ENCODE measurements at regions not wholly inside any gene's neighbourhood (a gene's known extent, or its start where the extent isn't known, plus 50 kb on each side); places are given as distances from the start of the nearest gene placed in this dataset.

DNA sequence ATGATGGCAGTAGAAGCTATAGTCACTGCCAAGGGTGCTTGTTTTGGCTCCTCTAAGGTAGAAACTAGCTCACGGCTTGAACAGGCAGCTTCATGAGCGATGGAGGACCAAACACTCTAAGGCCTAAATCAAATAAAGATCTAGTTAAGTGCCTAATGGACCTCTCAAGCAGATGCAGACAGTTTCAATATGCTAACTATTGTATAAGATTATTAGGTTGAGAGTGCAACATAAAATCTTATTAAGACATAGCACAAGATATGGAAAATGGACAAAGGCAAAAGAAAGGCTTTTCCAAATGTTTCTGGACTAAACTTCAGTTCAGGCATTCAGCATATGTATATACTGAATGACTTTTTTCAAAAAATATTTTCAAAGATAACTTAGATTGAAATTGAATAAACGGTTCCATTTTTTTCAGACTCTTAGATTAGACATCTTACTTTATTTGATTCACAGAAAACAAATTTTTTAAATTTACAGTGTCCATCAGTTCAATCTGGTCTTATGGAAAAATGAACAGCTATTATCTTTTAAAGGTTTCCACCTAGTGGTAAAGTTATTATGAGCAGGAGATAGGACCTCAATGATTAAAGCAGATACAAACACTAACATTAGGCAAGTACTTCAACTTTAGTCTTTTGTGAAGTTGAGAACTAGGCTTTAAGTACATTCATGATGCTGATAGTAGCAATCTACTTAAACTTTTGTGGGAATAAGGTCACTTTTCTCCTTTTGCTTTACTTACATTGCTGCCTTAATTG is 1167.7 kb downstream of the MAT2B start:
- H3F3A ChIP-seq (ENCODE audit: insufficient read depth, low read length, poor library complexity, severe bottlenecking) = no peaks in the 10 kb centered on the region
- H3K27ac ChIP-seq (ENCODE audit: low read length) = no peak overlapping the region
- no peaks in the 10 kb centered on the region for H4K20me1 ChIP-seq (ENCODE audit: insufficient read depth)
- H3K27me3 ChIP-seq (ENCODE audit: insufficient read depth, low read depth, low read length) = no peaks in the 10 kb centered on the region
- H3K4me2 ChIP-seq (ENCODE audit: low read length) = no peak overlapping the region
- H3K79me2 ChIP-seq (replicated peaks; ENCODE audit: insufficient read depth, low read length) = no peaks in the 10 kb centered on the region
- TF ChIP-seq EP300 (conservative IDR thresholded peaks at IDR 0.05; ENCODE audit: poor library complexity, severe bottlenecking) = no peak
- no peak for TF ChIP-seq SMC3 (conservative IDR thresholded peaks at IDR 0.05; ENCODE audit: poor library complexity)
- no peak for TF ChIP-seq TAF1 (IDR thresholded peaks at IDR 0.05; ENCODE audit: low read depth)
- no peak for TF ChIP-seq POLR2AphosphoS5 (IDR thresholded peaks at IDR 0.05)
- TF ChIP-seq EZH2 (IDR thresholded peaks at IDR 0.05; ENCODE audit: borderline replicate concordance, insufficient read depth, low read length, poor library complexity, severe bottlenecking) = no peak
- no peak for TF ChIP-seq MXI1 (conservative IDR thresholded peaks at IDR 0.05; ENCODE audit: poor library complexity, severe bottlenecking)
- TF ChIP-seq, protein P1, sequence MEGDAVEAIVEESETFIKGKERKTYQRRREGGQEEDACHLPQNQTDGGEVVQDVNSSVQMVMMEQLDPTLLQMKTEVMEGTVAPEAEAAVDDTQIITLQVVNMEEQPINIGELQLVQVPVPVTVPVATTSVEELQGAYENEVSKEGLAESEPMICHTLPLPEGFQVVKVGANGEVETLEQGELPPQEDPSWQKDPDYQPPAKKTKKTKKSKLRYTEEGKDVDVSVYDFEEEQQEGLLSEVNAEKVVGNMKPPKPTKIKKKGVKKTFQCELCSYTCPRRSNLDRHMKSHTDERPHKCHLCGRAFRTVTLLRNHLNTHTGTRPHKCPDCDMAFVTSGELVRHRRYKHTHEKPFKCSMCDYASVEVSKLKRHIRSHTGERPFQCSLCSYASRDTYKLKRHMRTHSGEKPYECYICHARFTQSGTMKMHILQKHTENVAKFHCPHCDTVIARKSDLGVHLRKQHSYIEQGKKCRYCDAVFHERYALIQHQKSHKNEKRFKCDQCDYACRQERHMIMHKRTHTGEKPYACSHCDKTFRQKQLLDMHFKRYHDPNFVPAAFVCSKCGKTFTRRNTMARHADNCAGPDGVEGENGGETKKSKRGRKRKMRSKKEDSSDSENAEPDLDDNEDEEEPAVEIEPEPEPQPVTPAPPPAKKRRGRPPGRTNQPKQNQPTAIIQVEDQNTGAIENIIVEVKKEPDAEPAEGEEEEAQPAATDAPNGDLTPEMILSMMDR (IDR thresholded peaks at IDR 0.05; ENCODE audit: poor library complexity, severe bottlenecking) = no peak
- TF ChIP-seq RAD21 (conservative IDR thresholded peaks at IDR 0.05) = no peak
- TF ChIP-seq, protein P2, sequence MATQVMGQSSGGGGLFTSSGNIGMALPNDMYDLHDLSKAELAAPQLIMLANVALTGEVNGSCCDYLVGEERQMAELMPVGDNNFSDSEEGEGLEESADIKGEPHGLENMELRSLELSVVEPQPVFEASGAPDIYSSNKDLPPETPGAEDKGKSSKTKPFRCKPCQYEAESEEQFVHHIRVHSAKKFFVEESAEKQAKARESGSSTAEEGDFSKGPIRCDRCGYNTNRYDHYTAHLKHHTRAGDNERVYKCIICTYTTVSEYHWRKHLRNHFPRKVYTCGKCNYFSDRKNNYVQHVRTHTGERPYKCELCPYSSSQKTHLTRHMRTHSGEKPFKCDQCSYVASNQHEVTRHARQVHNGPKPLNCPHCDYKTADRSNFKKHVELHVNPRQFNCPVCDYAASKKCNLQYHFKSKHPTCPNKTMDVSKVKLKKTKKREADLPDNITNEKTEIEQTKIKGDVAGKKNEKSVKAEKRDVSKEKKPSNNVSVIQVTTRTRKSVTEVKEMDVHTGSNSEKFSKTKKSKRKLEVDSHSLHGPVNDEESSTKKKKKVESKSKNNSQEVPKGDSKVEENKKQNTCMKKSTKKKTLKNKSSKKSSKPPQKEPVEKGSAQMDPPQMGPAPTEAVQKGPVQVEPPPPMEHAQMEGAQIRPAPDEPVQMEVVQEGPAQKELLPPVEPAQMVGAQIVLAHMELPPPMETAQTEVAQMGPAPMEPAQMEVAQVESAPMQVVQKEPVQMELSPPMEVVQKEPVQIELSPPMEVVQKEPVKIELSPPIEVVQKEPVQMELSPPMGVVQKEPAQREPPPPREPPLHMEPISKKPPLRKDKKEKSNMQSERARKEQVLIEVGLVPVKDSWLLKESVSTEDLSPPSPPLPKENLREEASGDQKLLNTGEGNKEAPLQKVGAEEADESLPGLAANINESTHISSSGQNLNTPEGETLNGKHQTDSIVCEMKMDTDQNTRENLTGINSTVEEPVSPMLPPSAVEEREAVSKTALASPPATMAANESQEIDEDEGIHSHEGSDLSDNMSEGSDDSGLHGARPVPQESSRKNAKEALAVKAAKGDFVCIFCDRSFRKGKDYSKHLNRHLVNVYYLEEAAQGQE (IDR thresholded peaks at IDR 0.05; ENCODE audit: borderline replicate concordance) = no peak
- H3K9ac ChIP-seq (ENCODE audit: low read length) = no peak overlapping the region
- no peaks in the 10 kb centered on the region for H3K9me3 ChIP-seq (ENCODE audit: low read length)
- H3K9me2 ChIP-seq (ENCODE audit: insufficient read depth, low read length) = no peaks in the 10 kb centered on the region
- H2AFZ ChIP-seq (ENCODE audit: low read depth, low read length) = no peak overlapping the region
- no peak overlapping the region for H3K4me3 ChIP-seq (ENCODE audit: low read length)
- H3K36me3 ChIP-seq (ENCODE audit: insufficient read depth, low read length) = no peaks in the 10 kb centered on the region

DNA sequence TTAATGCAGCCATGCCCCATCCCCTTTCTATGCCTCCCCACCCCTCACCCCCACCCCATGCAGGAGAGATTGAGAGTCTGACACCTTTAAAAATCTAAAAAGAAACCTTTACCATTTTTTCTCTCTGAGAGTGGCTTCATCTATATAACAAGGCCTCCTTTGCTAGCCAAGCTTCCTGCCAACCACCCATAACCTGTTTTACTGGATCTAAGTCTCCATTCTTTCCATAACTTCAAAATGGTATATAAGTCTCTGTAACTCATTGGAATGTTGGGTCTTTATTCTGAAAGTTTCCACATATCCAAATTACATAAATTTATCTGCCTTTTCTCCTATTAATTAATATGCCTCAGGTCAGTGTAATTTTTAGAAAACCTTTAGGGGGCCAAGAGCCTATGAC is 1174.0 kb downstream of the MAT2B start:
- H3K36me3 ChIP-seq (ENCODE audit: insufficient read depth, low read length) = no peaks in the 10 kb centered on the region
- no peak overlapping the region for H3K9ac ChIP-seq (ENCODE audit: low read length)
- no peaks in the 10 kb centered on the region for H3K9me3 ChIP-seq (ENCODE audit: low read length)
- no peak overlapping the region for H2AFZ ChIP-seq (ENCODE audit: low read depth, low read length)
- H3K27ac ChIP-seq (ENCODE audit: low read length) = no peak overlapping the region
- H3K9me2 ChIP-seq (ENCODE audit: insufficient read depth, low read length) = no peaks in the 10 kb centered on the region
- no peak overlapping the region for H3K4me3 ChIP-seq (ENCODE audit: low read length)
- no peak overlapping the region for H3K4me2 ChIP-seq (ENCODE audit: low read length)
- TF ChIP-seq POLR2AphosphoS5 (IDR thresholded peaks at IDR 0.05) (no peak), SMC3 (conservative IDR thresholded peaks at IDR 0.05; ENCODE audit: poor library complexity) (no peak), TAF1 (IDR thresholded peaks at IDR 0.05; ENCODE audit: low read depth) (no peak)
- TF ChIP-seq, protein P2 (IDR thresholded peaks at IDR 0.05; ENCODE audit: borderline replicate concordance) = no peak
- TF ChIP-seq, protein P1 (IDR thresholded peaks at IDR 0.05; ENCODE audit: poor library complexity, severe bottlenecking) = no peak
- H3K27me3 ChIP-seq (ENCODE audit: insufficient read depth, low read depth, low read length) = no peaks in the 10 kb centered on the region
- H4K20me1 ChIP-seq (ENCODE audit: insufficient read depth) = no peaks in the 10 kb centered on the region
- no peaks in the 10 kb centered on the region for H3F3A ChIP-seq (ENCODE audit: insufficient read depth, low read length, poor library complexity, severe bottlenecking)
- no peaks in the 10 kb centered on the region for H3K79me2 ChIP-seq (replicated peaks; ENCODE audit: insufficient read depth, low read length)
